ENCODE measurements at regions not wholly inside any gene's neighbourhood (a gene's known extent, or its start where the extent isn't known, plus 50 kb on each side); places are given as distances from the start of the nearest gene placed in this dataset.

- no peak for TF ChIP-seq CTCF (IDR thresholded peaks at IDR 0.05; ENCODE audit: borderline replicate concordance, extremely low read depth, low read length, poor library complexity, severe bottlenecking)
- TF ChIP-seq EZH2 (IDR thresholded peaks at IDR 0.05; ENCODE audit: borderline replicate concordance, low read depth, low read length, severe bottlenecking): no peak
- Histone ChIP-seq H3K4me1 (ENCODE audit: insufficient read depth, low read length) (no peaks in the 10 kb centered on the region), H3K27me3 (ENCODE audit: insufficient read depth, low read length, poor library complexity) (no peaks in the 10 kb centered on the region), H3K79me2 (ENCODE audit: insufficient read depth, low read length) (no peaks in the 10 kb centered on the region), H3K36me3 (ENCODE audit: insufficient read depth, low read length) (no peaks in the 10 kb centered on the region), H4K20me1 (ENCODE audit: insufficient read depth, low read length) (no peaks in the 10 kb centered on the region), H3K4me2 (ENCODE audit: insufficient read depth, low read length) (no peak overlapping the region), H3K9me3 (ENCODE audit: insufficient read depth, low read length, severe bottlenecking) (peaks cover 5% of the 10 kb centered on the region), H2AFZ (ENCODE audit: low read depth, low read length) (no peak overlapping the region), H3K9ac (ENCODE audit: low read depth, low read length) (no peak overlapping the region), H3K27ac (ENCODE audit: low read length) (no peak overlapping the region), H3K4me3 (ENCODE audit: low read depth in 1 of 2, low read length in 2 of 2) (no peak overlapping the region)
- ATAC-seq (ENCODE audit: insufficient read depth, low read depth) (no peak), DNase-seq (no peak)
These were observed 115.2 kb upstream of the LAMA2 start for GRCh38 chr6:128767705-128768104.

- Histone ChIP-seq H2AFZ (ENCODE audit: low read depth, low read length) (no peak overlapping the region), H3K4me1 (ENCODE audit: insufficient read depth, low read length) (no peaks in the 10 kb centered on the region), H3K9me3 (ENCODE audit: insufficient read depth, low read length, severe bottlenecking) (peaks cover 5% of the 10 kb centered on the region), H3K36me3 (ENCODE audit: insufficient read depth, low read length) (no peaks in the 10 kb centered on the region), H3K4me2 (ENCODE audit: insufficient read depth, low read length) (no peak overlapping the region), H3K9ac (ENCODE audit: low read depth, low read length) (no peak overlapping the region), H3K27me3 (ENCODE audit: insufficient read depth, low read length, poor library complexity) (no peaks in the 10 kb centered on the region), H3K79me2 (ENCODE audit: insufficient read depth, low read length) (no peaks in the 10 kb centered on the region), H4K20me1 (ENCODE audit: insufficient read depth, low read length) (no peaks in the 10 kb centered on the region), H3K27ac (ENCODE audit: low read length) (no peak overlapping the region), H3K4me3 (ENCODE audit: low read depth in 1 of 2, low read length in 2 of 2) (no peak overlapping the region)
- no peak for DNase-seq
- no peak for ATAC-seq (ENCODE audit: insufficient read depth, low read depth)
- no peak for TF ChIP-seq CTCF (IDR thresholded peaks at IDR 0.05; ENCODE audit: borderline replicate concordance, extremely low read depth, low read length, poor library complexity, severe bottlenecking)
- no peak for TF ChIP-seq EZH2 (IDR thresholded peaks at IDR 0.05; ENCODE audit: borderline replicate concordance, low read depth, low read length, severe bottlenecking)
These were observed 115.8 kb upstream of the LAMA2 start for GRCh38 chr6:128767150-128767549.

GRCh38 chr6:128763599-128764300 lies 119.2 kb upstream of the LAMA2 start:
- ATAC-seq (ENCODE audit: insufficient read depth, low read depth) (no peak), DNase-seq (no peak)
- H3K9me3 ChIP-seq (ENCODE audit: insufficient read depth, low read length, severe bottlenecking): peaks cover 5% of the 10 kb centered on the region
- H4K20me1 ChIP-seq (ENCODE audit: insufficient read depth, low read length): no peaks in the 10 kb centered on the region
- TF ChIP-seq EZH2 (IDR thresholded peaks at IDR 0.05; ENCODE audit: borderline replicate concordance, low read depth, low read length, severe bottlenecking) (no peak), CTCF (IDR thresholded peaks at IDR 0.05; ENCODE audit: borderline replicate concordance, extremely low read depth, low read length, poor library complexity, severe bottlenecking) (no peak)
- H3K79me2 ChIP-seq (ENCODE audit: insufficient read depth, low read length): no peaks in the 10 kb centered on the region
- H3K9ac ChIP-seq (ENCODE audit: low read depth, low read length): no peak overlapping the region
- H3K36me3 ChIP-seq (ENCODE audit: insufficient read depth, low read length): no peaks in the 10 kb centered on the region
- H2AFZ ChIP-seq (ENCODE audit: low read depth, low read length): no peak overlapping the region
- H3K27me3 ChIP-seq (ENCODE audit: insufficient read depth, low read length, poor library complexity): no peaks in the 10 kb centered on the region
- no peak overlapping the region for H3K4me2 ChIP-seq (ENCODE audit: insufficient read depth, low read length)
- H3K27ac ChIP-seq (ENCODE audit: low read length): no peak overlapping the region
- H3K4me1 ChIP-seq (ENCODE audit: insufficient read depth, low read length): no peaks in the 10 kb centered on the region
- H3K4me3 ChIP-seq (ENCODE audit: low read depth in 1 of 2, low read length in 2 of 2): no peak overlapping the region
